ENCODE measurements at regions not wholly inside any gene's neighbourhood (a gene's known extent, or its start where the extent isn't known, plus 50 kb on each side); places are given as distances from the start of the nearest gene placed in this dataset.

DNA sequence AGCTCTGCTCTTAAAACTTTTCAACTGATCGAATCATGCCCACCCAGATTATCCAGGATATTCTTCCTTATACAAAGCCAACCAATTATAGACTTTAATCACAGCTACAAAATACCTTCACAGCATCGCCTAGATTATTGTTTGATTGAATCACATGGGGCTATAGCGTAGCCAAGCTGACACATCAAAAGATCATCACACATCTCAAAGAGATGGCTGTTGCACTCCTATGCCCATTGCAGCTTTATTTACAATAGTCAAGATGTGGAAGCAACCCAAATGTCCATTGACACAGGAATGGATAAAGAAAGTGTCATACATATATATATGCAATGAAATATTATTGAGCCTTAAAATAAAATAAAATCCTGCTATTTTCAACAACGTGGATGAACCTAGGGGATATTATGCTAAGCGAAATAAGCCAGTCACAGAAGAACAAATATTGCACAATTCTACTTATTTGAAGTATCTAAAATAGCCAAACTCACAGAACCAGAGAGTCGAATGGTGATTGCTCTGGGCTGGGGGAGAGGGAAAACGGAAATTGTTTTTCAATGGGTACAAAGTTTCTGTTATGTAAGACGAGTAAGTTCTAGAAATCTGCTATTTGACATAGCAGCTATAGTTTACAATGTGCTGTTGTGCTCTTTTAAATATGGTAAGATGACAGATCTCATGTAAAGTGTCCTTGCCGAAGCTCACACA, 60.9 kb upstream of the ERCC4 start:
- DNase-seq: no peak

DNA sequence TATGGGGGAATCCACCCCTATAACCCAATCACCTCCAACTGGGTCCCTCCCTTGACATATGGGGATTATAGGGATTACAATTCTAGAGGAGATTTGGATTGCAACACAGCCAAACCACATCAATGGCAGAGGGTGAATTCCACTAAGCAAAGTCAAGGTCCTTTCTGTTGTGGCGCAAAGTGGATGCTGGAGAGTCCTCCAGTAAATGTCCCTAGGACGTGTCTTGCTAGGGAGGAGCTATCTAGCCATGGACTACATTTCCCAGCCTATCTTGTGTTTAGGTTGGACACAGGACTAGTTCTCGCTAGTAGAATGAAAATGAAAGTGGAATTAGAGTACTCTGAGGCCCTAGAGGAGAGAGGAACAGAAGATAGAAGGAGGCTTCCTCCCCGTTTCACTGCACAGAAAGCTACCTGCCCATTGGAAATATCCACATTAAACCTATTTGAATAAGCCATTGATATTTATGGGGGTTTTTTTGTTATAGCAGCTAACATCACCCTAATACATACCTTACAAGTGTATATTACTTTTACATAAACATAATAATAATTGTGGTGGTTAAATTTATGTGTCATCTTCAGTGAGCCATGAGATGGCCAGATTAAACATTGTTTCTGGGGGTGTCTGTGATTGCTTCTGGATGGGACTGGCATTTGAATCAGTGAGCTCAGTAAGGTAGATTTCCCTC, 56.7 kb upstream of the ERCC4 start:
- DNase-seq: no peak

- no peak for DNase-seq
Measured at GRCh38 chr16:13864689-13865088, 55.3 kb upstream of the ERCC4 start.

- peak in 17 of 56 donors; percentile 0 to 35 (median 5) for DNase-seq
Measured at GRCh38 chr16:13866073-13866472, 53.9 kb upstream of the ERCC4 start.
